Gastroesophageal sphincter (tissue), 3 donors: ENCODE measurements at regions not wholly inside any gene's neighbourhood (a gene's known extent, or its start where the extent isn't known, plus 50 kb on each side); places are given as distances from the start of the nearest gene placed in this dataset.

Source experiments
- EP300 ChIP-seq: sonication (generic); formaldehyde crosslinking; IDR thresholded peaks from one replicate; pipeline ENCODE4 v1.6.1; 2017; ENCODE audit warnings: antibody characterized with exemption, mild to moderate bottlenecking
- POLR2A ChIP-seq, 2 donors: fragments of 450-650 bp; IDR thresholded peaks; one replicate each; pipeline ENCODE4 v1.6.1; 2017; ENCODE audit warnings: antibody characterized with exemption in 2 of 2, mild to moderate bottlenecking in 2 of 2, moderate library complexity in 1 of 2
- POLR2AphosphoS5 ChIP-seq: sonication (generic); formaldehyde crosslinking; IDR thresholded peaks from one replicate; pipeline ENCODE4 v1.6.1; 2017; ENCODE audit warnings: antibody characterized with exemption
- TF ChIP-seq, protein P1 (sequence below), 4 experiments: fragments of 200-600 bp in 2 of 4; fragments of 450-650 bp in 2 of 4; sonication (generic) in 1 of 4; IDR thresholded peaks; one replicate each; pipeline ENCODE4 v1.5.1; 2017 to 2019; ENCODE audit warnings: antibody characterized with exemption in 4 of 4, mild to moderate bottlenecking in 2 of 4, moderate library complexity in 2 of 4

GRCh38 chr1:214864896-214865688 is 217.4 kb upstream of the KCNK2 start:
- TF ChIP-seq, protein P1, sequence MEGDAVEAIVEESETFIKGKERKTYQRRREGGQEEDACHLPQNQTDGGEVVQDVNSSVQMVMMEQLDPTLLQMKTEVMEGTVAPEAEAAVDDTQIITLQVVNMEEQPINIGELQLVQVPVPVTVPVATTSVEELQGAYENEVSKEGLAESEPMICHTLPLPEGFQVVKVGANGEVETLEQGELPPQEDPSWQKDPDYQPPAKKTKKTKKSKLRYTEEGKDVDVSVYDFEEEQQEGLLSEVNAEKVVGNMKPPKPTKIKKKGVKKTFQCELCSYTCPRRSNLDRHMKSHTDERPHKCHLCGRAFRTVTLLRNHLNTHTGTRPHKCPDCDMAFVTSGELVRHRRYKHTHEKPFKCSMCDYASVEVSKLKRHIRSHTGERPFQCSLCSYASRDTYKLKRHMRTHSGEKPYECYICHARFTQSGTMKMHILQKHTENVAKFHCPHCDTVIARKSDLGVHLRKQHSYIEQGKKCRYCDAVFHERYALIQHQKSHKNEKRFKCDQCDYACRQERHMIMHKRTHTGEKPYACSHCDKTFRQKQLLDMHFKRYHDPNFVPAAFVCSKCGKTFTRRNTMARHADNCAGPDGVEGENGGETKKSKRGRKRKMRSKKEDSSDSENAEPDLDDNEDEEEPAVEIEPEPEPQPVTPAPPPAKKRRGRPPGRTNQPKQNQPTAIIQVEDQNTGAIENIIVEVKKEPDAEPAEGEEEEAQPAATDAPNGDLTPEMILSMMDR (IDR thresholded peaks at IDR 0.05): no peak
- TF ChIP-seq POLR2A (IDR thresholded peaks at IDR 0.05) (no peak), POLR2AphosphoS5 (no peak), EP300 (no peak)
